Superior temporal gyrus (tissue), 1 donor: ENCODE measurements at regions not wholly inside any gene's neighbourhood (a gene's known extent, or its start where the extent isn't known, plus 50 kb on each side); places are given as distances from the start of the nearest gene placed in this dataset.

ENCODE experiments used
- DNase-seq: peaks from one replicate; pipeline ENCODE4 v3.0.0-alpha.2; 2016; ENCODE audit errors: extremely low spot score

- DNase-seq: no peak
Measured at GRCh38 chrX:15915959-15916703, 61.5 kb upstream of the AP1S2 start.

DNA sequence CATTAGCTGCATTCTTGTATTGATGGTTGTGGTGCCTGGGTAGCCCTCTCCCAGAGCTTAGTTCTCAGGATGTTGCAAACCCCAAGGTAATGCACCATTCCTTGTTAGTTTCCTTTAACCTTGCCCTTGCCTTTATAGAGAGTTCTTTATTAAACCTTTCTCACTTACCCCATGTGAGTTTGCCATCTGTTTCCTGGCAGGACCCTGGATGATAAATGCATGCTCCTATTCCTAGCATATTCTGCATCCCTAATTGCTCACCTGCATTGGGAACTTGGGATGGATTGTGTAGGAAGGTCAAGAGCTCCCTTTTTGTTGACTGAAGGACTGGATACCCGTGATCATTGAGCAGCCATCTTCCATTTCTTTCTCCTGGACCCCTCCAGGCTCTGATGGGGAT is 59.9 kb upstream of the AP1S2 start:
- DNase-seq: no peak

DNA sequence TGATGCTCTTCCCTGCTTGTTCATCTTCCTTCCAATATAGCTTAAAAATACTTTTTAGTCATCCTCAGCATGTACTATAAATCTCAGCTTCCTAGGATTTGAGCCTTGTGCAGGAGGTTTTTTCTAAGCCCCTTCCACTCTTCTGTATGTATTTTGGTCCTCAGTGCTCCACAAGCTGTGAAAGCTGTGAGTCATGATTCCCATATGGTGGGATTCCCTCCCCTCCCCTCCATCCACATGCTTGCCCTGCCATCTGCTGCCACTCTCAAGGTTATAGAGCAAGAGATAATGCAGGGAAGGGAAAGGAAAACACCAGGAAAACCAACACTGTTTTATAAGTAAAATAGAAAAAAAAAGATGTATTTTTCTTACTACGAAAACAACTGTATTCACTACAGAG is 58.5 kb upstream of the AP1S2 start:
- no peak for DNase-seq

DNA sequence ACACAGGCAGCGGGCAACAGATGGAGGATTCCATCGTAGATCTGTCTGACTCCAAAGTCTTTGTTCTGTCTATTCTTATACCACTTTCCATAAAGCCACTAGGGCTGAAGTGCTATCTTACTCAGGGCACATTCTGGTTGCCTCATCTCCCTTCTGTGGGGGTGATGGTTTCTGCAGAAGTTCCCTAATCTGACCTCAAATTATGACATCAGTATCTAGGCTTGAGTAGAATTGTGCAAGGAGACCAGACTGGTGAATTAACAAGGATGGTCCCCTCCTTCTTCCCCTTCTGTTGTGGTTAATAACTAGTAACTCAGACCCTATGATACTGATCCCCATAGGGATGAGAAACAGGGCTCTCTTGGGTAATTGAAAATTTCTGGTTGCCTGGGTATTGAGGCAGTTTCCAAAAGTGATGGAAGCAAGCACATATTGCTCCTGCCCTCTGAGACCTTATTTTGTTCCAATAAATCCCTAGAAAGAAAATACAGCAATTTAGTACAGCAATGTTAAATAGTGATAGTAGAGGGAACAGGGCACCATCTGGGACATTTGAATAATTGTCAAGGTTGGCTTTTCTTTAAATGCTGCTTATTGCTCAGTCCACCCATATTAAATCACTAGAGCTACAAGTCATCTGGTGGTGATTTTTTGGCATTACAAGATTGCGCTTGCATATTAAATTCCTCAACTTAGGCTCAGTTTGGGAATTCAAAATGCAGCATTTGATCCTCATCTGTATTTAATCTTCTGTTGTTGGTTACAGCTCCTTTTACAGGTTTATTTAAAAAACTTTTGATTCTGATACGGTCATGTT is 57.3 kb upstream of the AP1S2 start:
- DNase-seq: no peak

GRCh38 chrX:15909605-15910004 is 55.0 kb upstream of the AP1S2 start:
- no peak for DNase-seq

- peak; percentile 66 for DNase-seq
Measured at GRCh38 chrX:15908603-15909290, 54.1 kb upstream of the AP1S2 start.

DNA sequence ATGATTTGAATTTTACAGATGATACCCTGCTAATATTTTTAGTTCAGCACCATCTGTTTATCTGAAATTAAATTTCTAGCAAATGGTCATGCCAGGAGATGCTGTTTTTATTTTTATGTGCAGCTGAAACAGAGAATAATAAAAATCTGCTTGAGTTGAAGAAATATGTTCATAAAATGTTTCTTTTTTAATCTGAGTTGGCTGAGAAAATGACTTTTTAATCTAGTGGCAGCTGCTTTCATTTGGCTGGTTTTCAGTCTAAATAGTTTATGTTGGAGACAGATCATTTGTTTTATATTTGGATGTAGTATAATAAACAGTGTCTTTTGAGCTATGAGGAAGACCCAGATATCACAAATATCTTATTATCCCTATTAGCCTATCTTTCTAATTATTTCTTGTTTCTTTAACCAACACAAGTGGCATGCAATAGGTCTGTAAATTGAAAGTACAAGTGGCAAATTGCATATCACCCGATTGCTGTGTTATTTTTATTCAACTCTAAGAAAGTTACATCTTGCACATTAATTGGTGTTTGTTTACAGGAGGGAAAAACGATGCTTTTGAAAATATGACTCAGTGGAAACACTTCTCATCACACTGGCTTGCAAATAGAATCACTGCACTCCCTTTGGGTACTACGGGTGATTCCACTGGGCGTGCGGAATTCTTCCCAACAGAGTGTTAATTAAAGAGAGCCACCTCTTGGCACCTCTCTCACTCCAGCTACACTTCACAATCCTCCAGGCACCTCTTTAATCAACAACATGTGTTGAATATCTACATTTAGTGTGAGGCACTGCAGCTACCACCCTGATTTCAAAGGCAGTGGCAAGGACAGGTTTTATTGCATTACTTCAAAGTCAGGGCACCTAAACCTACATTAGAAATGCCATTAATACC is 51.7 kb upstream of the AP1S2 start:
- DNase-seq: no peak
